ENCODE measurements at regions not wholly inside any gene's neighbourhood (a gene's known extent, or its start where the extent isn't known, plus 50 kb on each side); places are given as distances from the start of the nearest gene placed in this dataset.

DNA sequence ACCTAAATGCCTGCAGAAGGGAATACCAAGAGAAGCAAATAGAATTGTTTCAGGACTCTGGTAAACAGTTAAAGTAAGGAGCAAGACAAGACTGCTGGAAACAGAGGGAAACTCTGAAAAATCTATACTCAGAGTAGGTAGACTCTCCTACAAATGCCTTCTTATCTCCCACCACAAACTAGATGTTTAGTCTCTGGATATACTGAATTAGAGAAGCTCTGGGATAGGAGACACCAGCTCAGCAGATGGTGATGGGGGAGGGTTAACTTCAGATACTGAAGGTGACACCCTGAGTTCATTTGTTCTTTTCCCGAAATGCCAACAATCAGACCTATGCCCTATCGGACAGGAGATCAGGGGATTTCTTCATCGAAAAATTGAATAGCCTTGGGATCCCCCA lies 54.1 kb upstream of the CHD1 start:
- TF ChIP-seq CTBP2 (IDR thresholded peaks at IDR 0.05; ENCODE audit: borderline replicate concordance, insufficient read depth, insufficient read length, low read length) (no peak), EP300 (IDR thresholded peaks at IDR 0.05; ENCODE audit: borderline replicate concordance in 1 of 2, low read depth in 2 of 2, low read length in 2 of 2) (no peak), BACH1 (IDR thresholded peaks at IDR 0.05; ENCODE audit: low read length) (no peak), RXRA (IDR thresholded peaks at IDR 0.05; ENCODE audit: insufficient read depth, low read depth, low read length) (no peak), RFX5 (IDR thresholded peaks at IDR 0.05; ENCODE audit: borderline replicate concordance, low read depth, low read length) (no peak), HDAC2 (IDR thresholded peaks at IDR 0.05; ENCODE audit: borderline replicate concordance in 1 of 2, low read depth in 2 of 2, low read length in 2 of 2) (no peak), TBP (IDR thresholded peaks at IDR 0.05; ENCODE audit: low read depth, low read length) (no peak), BRCA1 (IDR thresholded peaks at IDR 0.05; ENCODE audit: low read depth, low read length) (no peak)
- TF ChIP-seq, protein P1, sequence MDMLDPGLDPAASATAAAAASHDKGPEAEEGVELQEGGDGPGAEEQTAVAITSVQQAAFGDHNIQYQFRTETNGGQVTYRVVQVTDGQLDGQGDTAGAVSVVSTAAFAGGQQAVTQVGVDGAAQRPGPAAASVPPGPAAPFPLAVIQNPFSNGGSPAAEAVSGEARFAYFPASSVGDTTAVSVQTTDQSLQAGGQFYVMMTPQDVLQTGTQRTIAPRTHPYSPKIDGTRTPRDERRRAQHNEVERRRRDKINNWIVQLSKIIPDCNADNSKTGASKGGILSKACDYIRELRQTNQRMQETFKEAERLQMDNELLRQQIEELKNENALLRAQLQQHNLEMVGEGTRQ (IDR thresholded peaks at IDR 0.05; ENCODE audit: low read length) = no peak
- Histone ChIP-seq H3K56ac (replicated peaks; ENCODE audit: insufficient read length, low read depth, low read length) (no peak overlapping the region), H3K4me2 (ENCODE audit: insufficient read depth in 1 of 2, low read depth in 2 of 2, low read length in 2 of 2) (no peak overlapping the region), H2BK12ac (ENCODE audit: low read depth, low read length) (no peak overlapping the region), H2BK20ac (ENCODE audit: low read length) (no peak overlapping the region), H3K27me3 (replicated peaks in 1 of 4; ENCODE audit: control insufficient read depth in 3 of 4, extremely low read depth in 1 of 4, insufficient read depth in 3 of 4, low read length in 3 of 4) (no peaks in the 10 kb centered on the region), H3K36me3 (ENCODE audit: control insufficient read depth in 2 of 4, insufficient read depth in 4 of 4, low read length in 3 of 4) (no peaks in the 10 kb centered on the region), H3K9me3 (ENCODE audit: insufficient read depth in 2 of 2, low read depth in 1 of 2, low read length in 1 of 2) (no peaks in the 10 kb centered on the region), H2BK5ac (ENCODE audit: low read depth, low read length) (no peak overlapping the region), H4K8ac (ENCODE audit: extremely low read depth, insufficient read depth, low read length) (no peak overlapping the region), H3K23me2 (ENCODE audit: low read depth, low read length) (no peaks in the 10 kb centered on the region), H4K91ac (replicated peaks; ENCODE audit: insufficient read length, low read length) (no peak overlapping the region), H2BK120ac (replicated peaks; ENCODE audit: low read depth, low read length) (no peak overlapping the region), H3K4me3 (ENCODE audit: extremely low read depth in 1 of 4, insufficient read depth in 2 of 4, low read depth in 3 of 4, low read length in 4 of 4) (no peak overlapping the region), H3K18ac (ENCODE audit: extremely low read depth, low read length) (no peak overlapping the region), H3K79me2 (ENCODE audit: control insufficient read depth in 1 of 2, insufficient read depth in 2 of 2, low read length in 2 of 2) (no peaks in the 10 kb centered on the region), H3K14ac (ENCODE audit: insufficient read length) (no peak overlapping the region), H3K27ac (ENCODE audit: low read depth, low read length) (no peak overlapping the region), H4K5ac (ENCODE audit: insufficient read length, low read depth, low read length) (no peak overlapping the region), H2AK5ac (ENCODE audit: low read depth, low read length) (no peak overlapping the region), H4K20me1 (replicated peaks in 1 of 2; ENCODE audit: control insufficient read depth in 1 of 2, insufficient read depth in 2 of 2, low read length in 2 of 2) (no peaks in the 10 kb centered on the region), H3K9ac (replicated peaks in 1 of 4; ENCODE audit: extremely low read depth in 1 of 4, low read depth in 3 of 4, low read length in 3 of 4) (no peak overlapping the region), H2BK15ac (ENCODE audit: low read length) (no peak overlapping the region), H3K23ac (ENCODE audit: insufficient read length) (no peak overlapping the region), H2AFZ (ENCODE audit: low read length) (no peak overlapping the region), H3K79me1 (ENCODE audit: low read depth, low read length) (no peaks in the 10 kb centered on the region), H3K4ac (replicated peaks; ENCODE audit: insufficient read length, low read depth, low read length) (no peak overlapping the region), H3K4me1 (replicated peaks in 1 of 4; ENCODE audit: control insufficient read depth in 3 of 4, insufficient read depth in 4 of 4, low read length in 3 of 4) (no peaks in the 10 kb centered on the region)
- POLR2A ChIA-PET (ENCODE audit: partially characterized antibody) = no interaction called here
- CTCF ChIA-PET (ENCODE audit: partially characterized antibody) = interaction anchor here (1.0 kb wide), 1 partner anchor 11 kb away, joined by 3 read pairs; no protein-coding TSS in a partner anchor
- FAIRE-seq = no peak
- DNase-seq (ENCODE audit: low read depth in 1 of 2, low spot score in 2 of 2) = no peak
- WGBS, 2 experiments (ENCODE audit: extremely low coverage in 1 of 2, insufficient coverage in 1 of 2, insufficient read length in 1 of 2, insufficient replicate concordance in 2 of 2, low coverage in 1 of 2, low lambda C conversion rate in 2 of 2, missing lambda C conversion rate in 1 of 2) = 92% methylated on average over 3 of the region's 3 CpGs; no CpG with 5 or more reads in 1 of the 2 experiments

Measured in H1 (cell line).